ENCODE measurements at regions not wholly inside any gene's neighbourhood (a gene's known extent, or its start where the extent isn't known, plus 50 kb on each side); places are given as distances from the start of the nearest gene placed in this dataset.

DNA sequence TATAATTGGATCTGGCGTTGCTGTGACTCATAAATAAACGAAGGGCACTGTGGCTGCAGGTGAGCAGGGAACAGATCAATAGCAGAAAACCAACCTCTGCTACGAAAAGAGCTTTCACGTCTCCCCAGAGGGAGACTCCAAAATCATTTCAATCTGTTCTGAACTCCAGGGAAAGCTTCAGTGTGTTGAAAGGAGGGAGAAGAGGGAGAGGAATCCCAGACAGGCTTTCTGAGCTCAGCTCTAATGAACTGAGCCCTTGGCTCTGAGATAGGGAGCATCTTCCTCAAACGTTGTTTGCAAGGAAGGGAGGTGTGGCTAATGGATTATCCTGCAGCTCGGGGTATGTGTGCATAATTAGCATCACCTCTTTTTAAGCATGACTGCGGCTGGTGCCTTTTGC lies 288.0 kb upstream of the IRX4 start:
- DNase-seq: no peak

DNA sequence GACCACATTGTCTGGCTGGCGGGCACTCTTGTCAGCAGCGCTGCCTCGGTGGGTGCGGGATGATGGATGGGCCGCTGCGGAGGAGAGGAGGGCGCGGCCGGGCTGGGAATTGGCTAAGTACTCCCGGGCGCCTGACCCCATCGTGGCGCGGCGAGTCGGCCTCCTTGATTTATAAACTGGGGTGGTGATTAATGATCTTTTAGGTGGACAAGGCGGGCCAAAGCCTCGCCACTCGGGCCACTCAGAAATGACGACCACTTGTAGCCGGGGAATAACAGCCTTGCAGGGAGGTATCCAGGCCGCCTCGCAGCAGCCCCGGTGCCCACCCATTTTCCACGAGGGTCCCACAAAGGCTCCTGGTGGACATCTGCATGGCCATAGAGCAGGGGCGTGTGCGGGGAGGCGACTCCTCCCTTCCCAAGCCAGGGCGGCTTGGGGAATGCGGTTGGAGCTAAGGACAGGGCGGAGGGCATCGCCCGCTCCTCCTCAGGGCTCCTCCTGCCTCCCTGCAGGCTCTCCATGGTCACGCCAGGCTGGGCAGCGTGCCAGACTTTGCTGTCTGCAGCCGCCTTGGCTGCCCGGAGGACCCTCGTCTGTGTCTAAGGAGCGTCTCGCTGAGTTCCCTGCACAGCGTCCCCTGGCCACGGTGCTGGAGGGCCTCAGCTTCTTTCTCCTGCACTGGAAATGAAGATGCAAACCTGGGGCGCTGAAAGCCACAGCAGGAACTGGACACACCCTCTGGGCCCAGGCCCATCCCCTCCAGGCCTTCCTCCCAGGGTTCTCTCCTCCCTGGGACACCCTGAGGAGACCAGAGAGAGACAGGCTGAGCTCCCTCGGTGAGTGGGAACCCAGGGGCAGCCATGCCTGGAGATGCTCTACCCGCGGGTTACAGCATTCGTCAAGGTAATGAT lies 287.4 kb upstream of the IRX4 start:
- DNase-seq: no peak

DNA sequence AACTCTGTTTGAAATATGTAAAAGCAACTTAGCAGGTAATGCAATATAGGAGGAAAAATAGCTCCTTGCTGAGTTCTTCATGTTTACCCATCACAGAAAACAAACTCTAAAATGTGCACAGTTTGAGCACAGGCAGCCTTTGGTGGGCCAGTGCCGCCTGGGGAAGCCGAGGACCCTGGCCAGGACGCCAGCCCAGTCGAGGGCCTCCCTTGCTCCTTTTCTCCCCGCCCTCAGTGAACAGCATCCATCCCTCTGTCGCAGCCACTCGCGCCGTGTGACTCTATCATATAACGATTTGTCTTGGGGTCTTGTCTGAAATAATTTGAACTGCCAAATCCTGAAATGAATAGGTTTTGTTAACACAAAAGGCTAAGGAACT lies 286.7 kb upstream of the IRX4 start:
- no peak for DNase-seq

DNA sequence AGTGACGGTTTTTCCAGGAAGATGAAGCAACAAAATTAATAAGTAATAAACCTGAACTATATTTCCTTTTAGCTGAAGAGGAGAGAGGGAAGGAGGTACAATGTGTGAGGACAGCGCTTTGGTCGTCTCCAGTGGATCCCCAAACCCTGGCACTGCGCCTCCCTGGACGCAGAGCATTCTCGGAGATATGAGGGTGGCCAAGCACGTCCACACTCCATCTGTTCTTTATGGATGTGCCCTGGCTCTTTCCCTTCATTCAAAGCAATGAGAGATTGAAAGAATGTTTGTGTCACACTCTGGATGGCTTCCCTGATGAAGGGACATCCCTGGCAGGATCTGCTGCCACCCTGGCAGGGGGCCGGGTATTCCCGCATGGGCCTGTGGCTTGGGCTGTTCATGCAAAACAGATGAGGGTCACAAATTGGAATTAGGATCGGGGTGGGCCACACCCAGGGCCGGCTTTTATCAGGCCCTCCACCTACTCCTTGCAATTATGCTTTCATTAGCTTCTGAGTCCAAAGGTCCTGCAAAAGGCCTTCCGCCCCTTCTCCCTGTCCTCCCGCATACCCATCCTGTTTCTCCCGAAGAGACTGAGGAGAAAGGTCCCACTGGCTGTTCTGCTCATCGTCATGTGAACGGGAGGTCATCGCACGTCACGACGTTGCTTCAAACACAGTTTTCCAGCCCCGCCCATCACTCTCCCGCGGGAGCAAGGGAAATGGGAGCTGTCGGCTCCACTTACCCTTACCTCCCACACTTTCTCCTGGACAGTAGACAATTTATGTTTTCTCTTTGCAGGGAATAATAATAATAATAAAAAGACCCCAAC lies 286.1 kb upstream of the IRX4 start:
- DNase-seq: no peak

DNA sequence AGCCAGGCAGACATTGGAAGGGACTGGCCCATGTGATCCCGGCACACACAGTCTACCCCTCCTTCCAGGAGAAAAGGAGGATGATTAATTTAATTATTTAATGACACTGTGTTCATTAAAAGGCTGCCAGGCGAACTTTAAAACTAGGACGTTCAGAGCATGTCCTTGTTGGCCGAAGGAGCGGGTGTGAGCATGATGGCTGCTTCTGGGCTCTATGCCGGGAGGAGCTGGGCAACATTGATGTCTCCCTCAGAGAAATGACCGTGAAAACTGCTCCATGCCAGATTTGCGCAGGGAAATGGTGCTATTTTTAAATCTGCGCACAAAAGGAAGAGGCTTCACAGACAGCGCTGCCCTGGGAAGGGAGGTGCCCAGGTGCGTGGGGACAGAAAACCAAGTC lies 284.9 kb upstream of the IRX4 start:
- DNase-seq: no peak

DNA sequence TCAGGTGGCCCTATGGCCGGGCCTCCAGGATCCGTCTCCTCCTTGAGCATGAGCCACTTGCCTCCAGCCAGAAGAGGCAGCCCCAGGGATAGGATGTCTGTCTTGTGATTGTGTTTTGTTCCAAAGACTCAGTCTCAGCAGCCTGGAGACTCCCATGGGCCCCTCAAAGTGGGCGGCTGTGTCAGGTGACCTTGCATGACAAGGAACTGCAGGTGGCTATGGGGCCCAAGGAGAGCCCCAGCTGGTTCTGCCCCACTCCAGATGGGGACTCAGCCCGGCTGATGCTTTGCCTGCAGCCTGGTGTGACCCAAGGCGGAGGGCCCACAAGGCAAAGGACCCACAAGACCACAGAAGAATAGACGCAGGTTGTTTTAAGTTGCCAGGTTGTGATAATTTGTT lies 284.3 kb upstream of the IRX4 start:
- no peak for DNase-seq

DNA sequence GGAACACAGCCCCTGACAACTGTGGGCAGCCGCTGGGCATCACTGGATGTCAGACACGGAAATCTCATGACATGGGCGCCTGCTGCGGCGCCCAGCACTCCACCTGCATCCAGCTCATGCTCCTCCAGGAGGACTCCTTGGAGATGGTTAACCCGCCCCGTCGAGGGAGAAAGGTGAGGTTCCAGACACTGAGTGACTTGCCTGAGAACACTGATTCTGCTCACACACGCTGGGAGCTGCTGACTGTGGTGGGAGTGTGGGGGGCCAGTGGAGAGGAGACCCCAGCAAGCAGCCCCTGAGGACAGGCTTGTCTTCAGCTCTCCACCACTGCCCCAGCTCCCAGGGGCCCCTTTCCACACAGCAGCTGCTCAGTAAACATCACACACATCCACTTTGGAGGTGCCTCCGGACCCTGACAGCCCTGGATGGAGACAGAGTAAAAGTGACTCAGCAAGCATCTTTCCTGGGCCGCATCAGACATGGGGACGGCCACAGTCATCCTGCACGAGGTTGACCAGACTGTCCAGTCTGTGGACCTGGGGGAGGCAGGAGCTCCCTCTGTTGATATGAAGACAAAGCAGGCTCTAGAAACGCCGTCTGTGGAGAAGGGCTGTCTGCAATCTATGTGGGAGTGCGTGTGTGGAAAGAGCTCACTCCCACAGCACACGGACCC lies 283.7 kb upstream of the IRX4 start:
- no peak for DNase-seq

DNA sequence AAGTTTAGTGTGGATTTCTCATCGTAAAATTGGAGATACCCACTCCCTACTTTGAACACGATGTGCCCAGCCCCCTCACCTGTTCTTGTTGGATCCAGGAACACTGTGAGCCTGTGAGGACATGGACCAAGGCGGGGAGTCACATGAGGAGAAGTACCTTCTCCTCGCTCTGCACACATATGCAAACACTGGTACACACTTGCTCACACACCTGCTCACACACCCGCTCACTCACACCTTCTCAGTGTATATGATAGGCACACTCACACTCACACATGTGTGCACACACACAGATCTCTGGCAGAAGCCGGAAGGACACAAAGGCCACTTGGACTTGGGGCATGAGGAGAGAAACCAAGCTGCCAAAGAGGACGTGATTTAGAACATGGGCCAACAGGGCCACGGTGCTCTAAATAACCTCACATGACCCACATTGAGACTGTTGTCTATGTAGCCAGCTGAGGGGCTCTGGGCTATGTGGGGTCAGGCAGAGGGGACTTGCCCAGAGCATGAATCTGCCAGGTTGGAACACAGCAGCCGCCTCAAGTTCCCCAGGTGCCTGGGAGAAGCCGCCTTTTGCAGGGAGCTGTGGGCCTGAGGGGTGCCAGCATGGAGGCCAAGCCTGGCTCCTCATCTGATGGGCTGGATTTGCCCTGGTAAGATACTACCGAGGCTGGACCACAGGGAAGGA lies 283.0 kb upstream of the IRX4 start:
- DNase-seq: no peak

DNA sequence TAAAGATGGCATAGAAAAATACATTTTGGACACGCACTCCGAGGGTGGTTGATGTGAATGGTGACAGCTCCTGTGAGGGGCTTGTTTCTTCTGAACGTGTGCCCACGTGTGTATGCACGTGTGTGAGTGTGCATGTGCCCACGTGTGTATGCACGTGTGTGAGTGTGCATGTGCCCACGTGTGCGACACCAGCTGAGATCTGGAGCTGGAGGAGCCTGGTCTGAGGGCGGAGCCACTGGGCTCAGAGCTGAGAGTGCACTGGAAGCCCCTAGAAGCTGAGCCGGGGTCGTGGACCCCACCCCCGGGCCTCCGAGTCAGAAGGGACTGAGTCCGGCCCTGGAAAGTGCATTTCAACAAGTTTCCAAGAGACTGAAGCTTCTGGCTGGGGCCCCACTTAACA lies 282.5 kb upstream of the IRX4 start:
- no peak for DNase-seq

DNA sequence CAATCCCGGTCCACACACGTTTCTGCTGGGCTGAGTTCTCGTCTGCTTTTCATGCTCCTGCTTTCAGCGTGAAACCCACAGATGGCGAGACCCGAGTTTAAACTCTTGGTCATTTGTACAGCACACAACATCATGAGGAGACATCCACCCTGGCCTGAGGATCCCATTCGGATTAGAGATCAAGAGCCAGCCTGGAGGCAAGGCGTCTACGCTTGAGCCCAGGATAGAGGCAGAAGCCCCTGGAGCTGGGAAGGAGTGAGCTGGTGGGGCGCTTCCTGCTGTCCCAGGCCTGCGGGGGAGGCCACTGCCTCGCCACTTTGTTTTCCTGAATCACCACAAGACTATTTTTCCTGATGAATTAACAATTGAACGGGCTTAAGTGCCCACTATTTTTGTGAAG lies 281.9 kb upstream of the IRX4 start:
- no peak for DNase-seq

DNA sequence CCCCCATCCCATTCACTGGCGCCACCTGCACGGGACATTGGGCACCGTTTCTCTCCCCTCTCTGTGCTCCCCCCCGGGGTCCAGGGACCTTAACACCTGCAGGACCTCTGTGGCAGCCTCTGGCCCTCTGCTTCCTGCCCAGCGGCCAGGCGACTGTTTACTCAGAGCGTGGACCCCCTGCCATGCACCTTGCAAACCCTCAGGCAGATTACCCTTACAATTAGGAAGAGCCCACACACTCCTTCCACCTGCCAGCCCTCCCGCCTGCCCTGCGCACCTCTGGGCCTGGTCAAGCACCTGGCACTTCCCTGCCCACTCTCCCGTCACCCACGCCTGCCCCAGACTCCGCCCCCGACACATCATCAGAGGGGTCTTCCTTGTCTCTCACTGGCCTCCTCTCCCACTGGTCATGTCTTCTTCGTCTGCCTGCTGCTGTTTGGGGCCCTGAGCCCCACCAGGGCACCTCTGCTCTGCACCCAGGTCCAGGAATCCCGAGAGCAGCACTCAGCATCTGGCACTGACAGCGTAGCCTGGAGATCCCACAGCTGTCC lies 281.3 kb upstream of the IRX4 start:
- no peak for DNase-seq

DNA sequence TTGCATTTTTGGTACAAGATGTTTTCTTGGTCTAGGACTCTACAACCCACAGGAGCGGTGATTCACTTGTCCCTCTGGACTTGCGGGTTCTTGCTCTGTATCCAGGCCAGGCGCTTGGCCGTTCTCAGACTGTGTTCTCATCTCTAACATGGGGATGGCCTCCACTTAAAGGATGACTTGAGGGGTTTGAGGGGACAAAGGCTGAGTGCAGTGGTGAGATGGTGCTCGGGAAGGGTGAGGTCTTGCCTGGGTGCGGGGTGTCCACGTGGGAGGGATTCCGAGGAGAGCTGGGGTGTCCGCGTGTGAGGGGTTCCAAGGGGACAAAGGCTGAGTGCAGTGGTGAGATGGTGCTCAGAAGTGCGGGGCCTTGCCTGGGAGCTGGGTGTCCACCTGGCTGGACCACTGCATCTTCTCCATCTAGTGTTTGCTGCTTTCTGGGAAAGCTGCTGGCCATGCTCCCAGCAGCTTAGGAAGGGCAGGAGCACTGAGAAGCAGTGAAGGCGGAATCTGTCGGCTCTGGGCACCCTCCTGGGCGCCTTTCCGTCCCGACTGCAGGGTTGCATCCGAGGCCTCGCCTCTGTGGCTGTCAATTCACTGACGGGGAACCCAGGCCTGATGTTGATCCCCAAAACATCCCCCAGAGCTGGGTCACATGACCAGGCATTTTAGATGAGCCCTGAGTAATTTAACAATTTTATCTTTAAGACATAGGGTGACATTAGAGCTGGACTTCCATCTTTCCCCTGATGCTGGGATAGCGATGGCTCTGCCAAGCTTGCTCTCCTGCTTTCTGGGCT lies 280.5 kb upstream of the IRX4 start:
- DNase-seq: no peak

DNA sequence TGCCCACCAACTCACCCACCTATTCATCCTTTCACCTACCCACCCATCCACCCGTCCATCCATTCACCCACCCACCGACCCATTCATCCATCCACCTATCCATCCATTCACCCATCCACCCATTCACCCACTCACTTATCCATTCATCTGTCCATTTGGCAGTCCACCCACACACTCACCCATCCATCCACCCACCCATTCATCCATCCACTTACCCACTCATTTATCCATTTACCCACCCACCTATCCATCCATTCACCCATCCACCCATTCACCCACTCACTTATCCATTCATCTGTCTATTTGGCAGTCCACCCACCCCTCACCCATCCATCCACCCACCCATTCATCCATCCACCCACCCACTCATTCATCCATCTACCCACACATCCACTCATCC lies 278.1 kb upstream of the IRX4 start:
- DNase-seq: no peak

DNA sequence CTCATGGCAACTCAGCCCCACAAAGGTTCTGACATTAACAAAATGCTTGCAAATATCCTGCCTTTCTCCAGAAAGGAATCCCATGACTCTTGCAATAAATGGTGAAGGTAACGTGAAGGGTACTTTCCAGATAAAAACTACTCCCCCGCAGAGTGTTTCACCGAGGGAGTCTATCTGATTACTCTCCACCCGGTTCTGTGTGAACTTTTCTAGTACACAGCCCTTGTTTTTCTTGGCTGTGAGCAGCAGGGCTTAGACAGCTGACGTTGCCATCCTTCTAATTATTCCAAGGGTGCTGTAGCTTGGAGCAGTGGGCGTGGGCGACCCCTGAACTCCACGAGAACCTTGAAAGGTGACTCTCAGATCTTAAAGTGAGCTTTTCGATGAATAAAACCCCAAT lies 276.0 kb upstream of the IRX4 start:
- DNase-seq: no peak

DNA sequence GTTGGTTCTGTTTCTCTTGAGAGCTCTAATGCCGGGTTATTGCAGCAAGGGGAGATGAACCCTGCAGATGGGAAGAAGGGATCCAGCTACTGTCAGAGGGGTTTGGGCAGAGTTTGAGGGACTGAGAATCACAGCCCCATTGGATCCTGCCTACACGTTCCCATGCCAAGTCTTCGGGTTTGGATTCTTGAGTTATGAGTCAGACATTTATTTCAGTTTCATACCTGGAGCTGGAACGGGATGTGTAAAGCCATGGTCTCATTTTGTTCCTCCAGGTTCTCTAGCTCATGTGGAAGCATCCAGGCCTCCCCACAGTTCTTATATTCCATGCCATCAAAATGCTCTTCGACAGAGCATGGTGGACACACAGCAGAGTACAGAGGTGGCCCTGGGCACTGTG lies 275.4 kb upstream of the IRX4 start:
- no peak for DNase-seq

DNA sequence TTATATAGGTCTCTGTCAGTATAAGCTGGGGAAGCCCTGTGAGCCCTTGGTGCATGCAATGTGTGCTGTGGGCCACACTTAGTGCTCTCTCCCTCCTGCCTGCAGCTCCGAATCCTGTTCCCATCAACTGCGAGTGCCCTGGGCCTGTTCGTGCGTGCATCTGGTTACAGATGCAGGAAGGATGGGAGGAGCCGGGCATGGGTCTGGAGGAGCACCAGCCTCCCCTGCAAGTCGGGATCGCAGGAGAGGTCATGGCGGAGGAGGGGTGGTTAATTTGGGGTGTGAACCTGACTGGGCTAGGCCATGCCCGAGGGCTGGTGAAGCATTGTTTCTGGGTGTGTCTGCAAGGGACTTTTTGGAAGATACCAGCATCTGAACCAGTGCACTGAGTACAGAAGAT lies 274.6 kb upstream of the IRX4 start:
- DNase-seq: no peak

DNA sequence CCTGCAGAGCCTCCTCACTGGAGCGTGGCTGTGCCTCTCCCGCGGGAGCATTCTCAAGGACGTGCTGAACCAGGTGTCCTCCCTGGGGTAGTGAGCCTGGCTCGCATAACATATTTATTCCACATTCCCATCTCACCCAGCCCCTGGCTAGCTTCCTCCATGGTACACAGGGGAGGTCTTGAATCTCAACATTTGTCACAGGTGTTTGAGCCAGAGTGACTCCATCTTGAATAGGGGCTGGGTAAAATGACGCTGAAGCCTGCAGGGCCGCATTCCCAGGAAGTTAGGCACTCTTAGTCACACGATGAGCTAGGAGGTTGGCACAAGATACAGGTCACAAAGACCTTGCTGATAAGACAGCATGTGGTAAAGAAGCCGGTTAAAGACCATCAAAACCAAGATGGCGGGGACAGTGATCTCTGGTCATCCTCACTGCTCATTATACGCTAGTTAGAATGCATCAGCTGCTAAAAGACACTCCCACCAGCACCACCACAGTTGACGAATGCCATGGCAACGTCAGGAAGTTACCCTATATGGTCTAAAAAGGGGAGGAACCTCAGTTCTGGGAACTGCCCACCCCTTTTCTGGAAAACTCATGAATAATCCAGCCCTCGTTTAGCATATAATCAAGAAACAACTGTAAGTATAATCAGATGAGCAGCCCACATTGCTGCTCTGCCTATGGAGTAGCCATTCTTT lies 273.8 kb upstream of the IRX4 start:
- DNase-seq: no peak

DNA sequence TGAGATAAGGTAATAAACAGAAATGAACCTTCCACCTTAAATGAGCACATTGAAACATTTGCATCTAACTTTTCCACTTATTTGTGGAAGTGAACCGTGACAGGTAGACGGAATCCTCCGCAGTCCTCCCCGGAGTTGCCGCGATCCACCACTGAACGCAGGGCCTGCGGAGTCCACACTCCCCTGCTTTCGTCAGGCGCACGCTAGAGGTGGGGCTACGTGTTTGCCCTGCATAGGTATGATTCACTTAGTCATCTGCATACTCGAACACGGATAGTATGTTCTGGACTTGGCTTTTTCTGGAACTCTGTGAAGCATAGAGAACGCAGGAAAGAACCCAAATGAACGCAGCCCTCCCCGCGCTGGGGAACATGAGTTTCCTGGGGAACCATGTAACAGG lies 272.8 kb upstream of the IRX4 start:
- no peak for DNase-seq

DNA sequence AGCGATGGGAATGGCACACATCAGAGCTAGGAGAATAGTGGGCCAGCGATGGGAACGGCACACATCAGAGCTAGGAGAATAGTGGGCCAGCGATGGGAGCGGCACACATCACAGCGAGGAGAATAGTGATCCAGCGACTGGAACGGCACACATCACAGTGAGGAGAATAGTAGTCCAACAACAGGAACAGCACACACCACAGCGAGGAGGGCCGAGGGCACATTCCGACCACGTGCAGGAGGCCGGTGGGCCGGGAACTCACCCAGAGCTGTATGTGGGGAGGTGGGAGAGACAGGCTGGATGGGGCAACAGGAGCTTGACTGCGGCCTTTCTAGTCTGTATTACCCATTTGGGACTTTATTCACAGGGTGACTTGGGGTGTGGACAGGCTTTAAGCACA lies 271.1 kb upstream of the IRX4 start:
- DNase-seq: no peak

DNA sequence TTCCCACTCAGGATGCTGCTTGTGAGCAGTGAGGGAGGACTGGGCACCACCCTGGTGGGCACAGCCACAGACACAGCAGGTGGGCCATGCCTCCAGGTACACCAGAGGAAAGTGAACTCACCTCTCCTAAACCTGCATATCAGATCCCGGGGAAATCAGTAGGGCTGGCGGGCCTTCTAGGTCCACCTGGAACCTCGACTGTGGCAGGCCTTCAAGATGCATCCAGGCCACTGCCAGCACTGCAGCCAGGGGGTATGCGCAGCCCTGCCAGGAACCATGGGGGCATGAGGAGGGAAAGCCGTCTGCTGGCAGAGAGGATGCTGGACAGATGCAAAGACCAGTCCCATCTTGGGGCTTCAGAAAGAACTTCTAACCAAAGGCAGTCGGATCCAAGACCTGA lies 270.6 kb upstream of the IRX4 start:
- DNase-seq: no peak

Measured in muscle of arm (tissue), 1 donor.